ENCODE measurements at regions not wholly inside any gene's neighbourhood (a gene's known extent, or its start where the extent isn't known, plus 50 kb on each side); places are given as distances from the start of the nearest gene placed in this dataset.

- DNase-seq (ENCODE audit: low read depth in 2 of 2) = no peak
Measured at GRCh38 chr2:136572335-136572734, 193.0 kb upstream of the THSD7B start.

GRCh38 chr2:136557203-136557602 lies 208.1 kb upstream of the THSD7B start:
- DNase-seq (ENCODE audit: low read depth in 2 of 2) = no peak

GRCh38 chr2:136550181-136550580 lies 215.2 kb upstream of the THSD7B start:
- no peak for DNase-seq (ENCODE audit: low read depth in 2 of 2)

- no peak for DNase-seq (ENCODE audit: low read depth in 2 of 2)
Measured at GRCh38 chr2:136539355-136539754, 226.0 kb upstream of the THSD7B start.

GRCh38 chr2:136538489-136538888 lies 226.9 kb upstream of the THSD7B start:
- DNase-seq (ENCODE audit: low read depth in 2 of 2) = no peak

- DNase-seq (ENCODE audit: low read depth in 2 of 2) = no peak
Measured at GRCh38 chr2:136534811-136535210, 230.5 kb upstream of the THSD7B start.

- no peak for DNase-seq (ENCODE audit: low read depth in 2 of 2)
Measured at GRCh38 chr2:136532171-136532570, 233.2 kb upstream of the THSD7B start.

GRCh38 chr2:136531731-136532130 lies 233.6 kb upstream of the THSD7B start:
- DNase-seq (ENCODE audit: low read depth in 2 of 2) = no peak

- no peak for DNase-seq (ENCODE audit: low read depth in 2 of 2)
Measured at GRCh38 chr2:136530146-136530545, 235.2 kb upstream of the THSD7B start.

GRCh38 chr2:136527560-136527959 lies 237.8 kb upstream of the THSD7B start:
- no peak for DNase-seq (ENCODE audit: low read depth in 2 of 2)

GRCh38 chr2:136522724-136523123 lies 242.6 kb upstream of the THSD7B start:
- no peak for DNase-seq (ENCODE audit: low read depth in 2 of 2)

- DNase-seq (ENCODE audit: low read depth in 2 of 2) = no peak
Measured at GRCh38 chr2:136517716-136518115, 247.6 kb upstream of the THSD7B start.

GRCh38 chr2:136510244-136510643 lies 255.1 kb upstream of the THSD7B start:
- no peak for DNase-seq (ENCODE audit: low read depth in 2 of 2)

GRCh38 chr2:136505462-136505861 lies 259.9 kb upstream of the THSD7B start:
- no peak for DNase-seq (ENCODE audit: low read depth in 2 of 2)

GRCh38 chr2:136502660-136503059 lies 262.7 kb upstream of the THSD7B start:
- no peak for DNase-seq (ENCODE audit: low read depth in 2 of 2)

- no peak for DNase-seq (ENCODE audit: low read depth in 2 of 2)
Measured at GRCh38 chr2:136497709-136498108, 267.6 kb upstream of the THSD7B start.

- DNase-seq (ENCODE audit: low read depth in 2 of 2) = no peak
Measured at GRCh38 chr2:136496966-136497365, 268.4 kb upstream of the THSD7B start.

GRCh38 chr2:136495636-136496035 lies 269.7 kb upstream of the THSD7B start:
- no peak for DNase-seq (ENCODE audit: low read depth in 2 of 2)

- no peak for DNase-seq (ENCODE audit: low read depth in 2 of 2)
Measured at GRCh38 chr2:136492901-136493300, 272.4 kb upstream of the THSD7B start.

- DNase-seq (ENCODE audit: low read depth in 2 of 2) = no peak
Measured at GRCh38 chr2:136490100-136490499, 275.2 kb upstream of the THSD7B start.

GRCh38 chr2:136487421-136487820 lies 277.9 kb upstream of the THSD7B start:
- no peak for DNase-seq (ENCODE audit: low read depth in 2 of 2)

- DNase-seq (ENCODE audit: low read depth in 2 of 2) = no peak
Measured at GRCh38 chr2:136486115-136486514, 279.2 kb upstream of the THSD7B start.

- DNase-seq (ENCODE audit: low read depth in 2 of 2) = no peak
Measured at GRCh38 chr2:136482966-136483365, 282.4 kb upstream of the THSD7B start.

GRCh38 chr2:136482006-136482405 lies 283.3 kb upstream of the THSD7B start:
- no peak for DNase-seq (ENCODE audit: low read depth in 2 of 2)

GRCh38 chr2:136479696-136480095 lies 285.6 kb upstream of the THSD7B start:
- DNase-seq (ENCODE audit: low read depth in 2 of 2) = no peak
